Left lobe of liver (tissue), 2 donors: ENCODE measurements at regions not wholly inside any gene's neighbourhood (a gene's known extent, or its start where the extent isn't known, plus 50 kb on each side); places are given as distances from the start of the nearest gene placed in this dataset.

Experiments
- ATAC-seq: fragments of 200-7000 bp; cut with Tn5 transposase; one replicate; pipeline ENCODE4 v1.9.1; 2020; ENCODE audit warnings: mild to moderate bottlenecking, moderate library complexity
- DNase-seq: peaks from one replicate; pipeline ENCODE4 v3.0.0-alpha.2; 2020; ENCODE audit warnings: low spot score
- donor health status: DM: no; HTN: no; CAD: no; lungs with moderate emphysema.
- donor health status: DM: no; HTN: yes; CAD: no.

DNA sequence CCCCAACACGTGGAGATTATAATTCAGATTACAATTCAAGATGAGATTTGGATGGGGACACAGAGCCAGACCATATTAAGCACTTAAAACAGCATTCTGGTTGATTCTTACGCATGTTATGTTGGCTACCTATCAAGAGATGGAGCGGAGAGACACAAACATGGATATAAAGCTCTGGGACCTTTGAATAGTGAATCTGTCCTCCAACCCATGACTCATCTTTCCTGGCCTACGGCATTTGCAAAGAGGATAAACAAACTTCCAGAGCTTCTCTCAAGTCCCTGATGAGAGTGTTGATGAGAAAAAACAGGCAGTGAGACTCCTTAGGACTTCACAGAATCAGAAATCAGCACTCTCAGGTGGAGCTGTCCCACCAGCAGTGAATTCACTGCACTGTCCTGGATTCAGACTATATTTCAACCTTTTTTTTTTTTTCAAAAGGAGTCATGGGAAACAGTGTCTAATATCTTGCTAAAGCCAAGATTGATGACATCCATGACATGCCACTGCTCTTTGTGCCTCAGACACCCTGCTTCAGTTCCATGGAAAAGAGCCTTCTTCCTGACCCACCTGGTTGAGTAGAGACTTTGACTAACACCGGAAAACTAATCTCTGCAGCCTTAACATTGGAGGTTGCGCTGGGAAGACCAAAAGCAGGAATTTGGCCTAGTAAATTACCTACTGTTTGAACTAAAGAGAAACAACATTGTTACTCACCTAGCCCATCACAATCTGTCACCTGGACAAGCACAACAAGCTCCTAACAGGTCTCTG is 62.1 kb upstream of the NPAS2 start:
- ATAC-seq (no peak), DNase-seq (no peak)

DNA sequence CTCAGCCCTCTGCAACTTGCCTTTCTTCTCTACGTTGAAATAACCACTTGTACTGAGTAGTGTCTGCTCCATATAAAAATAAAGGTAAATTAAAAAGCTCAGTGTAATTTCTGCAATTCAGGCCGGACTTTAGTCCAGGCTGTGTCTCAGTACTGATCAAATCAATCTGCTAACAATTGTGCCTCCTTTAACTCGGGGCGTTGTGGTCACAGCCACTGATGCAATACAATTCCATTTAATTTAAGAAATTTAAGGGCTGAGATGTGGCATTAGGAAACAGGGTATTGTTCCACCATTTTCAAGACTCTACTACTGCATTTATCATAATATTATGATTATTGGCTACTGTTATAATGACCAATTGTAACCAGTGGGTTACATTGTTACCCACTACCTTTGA is 60.0 kb upstream of the NPAS2 start:
- ATAC-seq (no peak), DNase-seq (no peak)

DNA sequence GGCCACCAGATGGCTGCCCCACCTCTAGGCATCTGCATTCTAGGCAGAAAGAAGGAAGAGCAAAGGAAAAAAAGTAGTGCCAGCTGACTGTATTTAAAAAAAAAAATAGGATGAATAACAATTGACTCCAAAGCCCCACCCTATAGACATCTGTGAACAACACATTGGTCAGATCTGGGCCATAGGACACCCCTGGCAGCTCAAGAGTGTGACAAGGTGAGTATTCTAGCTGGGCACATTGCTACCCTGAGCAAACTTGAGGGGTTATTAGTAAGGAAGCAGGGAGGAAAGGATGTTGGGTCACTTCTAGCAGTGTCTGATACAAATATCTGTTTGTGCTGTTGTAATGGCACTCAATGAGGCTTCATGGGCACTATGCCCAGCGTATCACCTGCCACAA is 58.6 kb upstream of the NPAS2 start:
- ATAC-seq (no peak), DNase-seq (no peak)

DNA sequence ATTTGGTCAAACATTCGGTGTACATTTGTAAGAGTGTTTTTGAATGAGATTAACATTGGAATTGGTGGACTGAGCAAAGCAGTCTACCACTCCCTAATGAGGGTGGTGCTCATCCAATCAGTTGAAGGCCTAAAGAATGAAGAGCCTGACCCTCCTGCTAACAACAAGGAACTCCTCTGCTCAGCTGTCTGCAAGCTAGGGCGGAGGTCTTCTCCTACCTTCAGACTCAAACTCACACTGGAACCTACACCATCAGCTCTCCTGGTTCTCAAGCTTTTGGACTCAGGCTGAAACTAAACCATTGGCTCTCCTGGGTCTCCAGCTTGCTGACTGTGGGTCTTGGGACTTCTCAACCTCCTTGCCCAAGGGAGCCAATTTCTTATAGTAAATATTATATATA is 55.5 kb upstream of the NPAS2 start:
- DNase-seq (no peak), ATAC-seq (no peak)

DNA sequence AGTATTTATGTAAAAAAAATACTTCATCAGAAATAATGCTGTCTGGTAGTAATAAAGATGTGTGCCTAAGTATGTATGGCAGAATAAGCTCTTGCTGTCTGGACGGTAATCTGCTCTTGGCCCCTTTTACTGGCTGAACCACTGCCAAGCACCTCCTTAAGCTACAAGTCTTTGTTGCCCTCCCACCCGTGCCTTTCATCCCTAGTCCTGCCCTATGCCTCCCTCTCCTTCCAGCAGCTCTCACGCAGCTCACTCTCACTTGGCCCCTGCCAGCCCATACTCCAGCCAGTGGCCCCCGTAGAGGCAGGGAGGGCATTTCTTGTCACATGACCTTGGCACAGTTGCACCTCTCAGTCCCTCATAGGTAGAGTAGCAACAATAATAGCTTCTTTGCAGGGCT is 54.5 kb upstream of the NPAS2 start:
- no peak for ATAC-seq
- DNase-seq, result no peak

DNA sequence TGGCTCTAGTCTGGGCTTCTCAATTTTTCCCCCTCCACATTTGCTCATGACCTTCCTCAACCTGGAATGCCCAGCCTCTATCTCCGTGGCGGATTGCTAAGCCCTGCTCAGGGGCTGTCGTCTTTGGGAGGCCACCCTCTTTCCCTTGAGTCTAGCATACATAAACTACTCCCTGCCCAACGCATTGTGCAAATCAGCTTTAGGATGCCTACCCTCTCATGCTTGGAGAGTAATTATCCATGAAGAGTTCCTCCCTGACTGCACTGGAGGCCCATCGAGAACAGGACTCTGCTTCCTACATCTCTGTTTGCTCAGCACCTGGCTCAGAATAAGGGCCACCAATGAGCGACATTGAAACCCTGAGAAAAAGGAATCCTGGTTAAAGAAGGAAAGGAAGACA is 53.7 kb upstream of the NPAS2 start:
- DNase-seq, result no peak
- no peak for ATAC-seq

DNA sequence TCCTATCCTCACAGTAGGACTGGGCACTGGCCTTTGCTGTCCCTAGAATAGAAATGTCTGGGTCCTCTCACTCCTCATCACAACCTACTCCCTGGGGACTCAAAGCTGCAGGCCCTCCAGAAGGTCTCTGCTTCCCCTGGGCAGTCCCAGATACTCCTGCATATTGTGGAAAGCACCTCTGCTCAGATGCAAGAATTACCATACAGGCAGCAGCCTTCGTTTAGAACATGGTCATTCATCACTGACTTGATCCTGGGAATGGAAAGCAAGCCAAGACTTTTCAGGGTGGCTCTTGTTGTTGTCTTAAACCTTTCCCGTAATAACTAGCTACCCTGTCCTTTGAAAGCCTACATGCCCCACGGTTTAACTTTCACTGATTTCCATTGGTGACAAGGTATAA is 53.1 kb upstream of the NPAS2 start:
- DNase-seq (no peak), ATAC-seq (no peak)

DNA sequence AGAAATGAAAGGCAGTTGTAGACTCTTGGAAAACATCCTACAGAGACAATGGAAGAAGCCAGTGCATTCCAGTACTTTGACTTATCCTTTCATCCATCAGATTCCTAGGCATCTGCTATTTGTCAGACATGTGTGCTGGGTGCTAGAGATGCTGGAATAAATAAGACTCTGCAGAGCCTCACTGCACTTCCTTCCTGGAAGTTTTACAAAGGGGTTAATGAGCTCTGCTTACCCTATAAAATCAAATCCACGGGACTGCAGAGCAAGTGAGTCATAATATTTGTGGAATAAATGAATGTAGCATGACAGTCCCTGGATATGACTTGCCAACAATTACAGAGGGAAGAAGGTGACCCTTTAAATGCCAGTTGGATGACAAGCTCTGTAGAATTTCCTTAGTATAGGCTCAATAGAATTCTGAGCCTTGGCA is 52.7 kb upstream of the NPAS2 start:
- no peak for ATAC-seq
- no peak for DNase-seq

DNA sequence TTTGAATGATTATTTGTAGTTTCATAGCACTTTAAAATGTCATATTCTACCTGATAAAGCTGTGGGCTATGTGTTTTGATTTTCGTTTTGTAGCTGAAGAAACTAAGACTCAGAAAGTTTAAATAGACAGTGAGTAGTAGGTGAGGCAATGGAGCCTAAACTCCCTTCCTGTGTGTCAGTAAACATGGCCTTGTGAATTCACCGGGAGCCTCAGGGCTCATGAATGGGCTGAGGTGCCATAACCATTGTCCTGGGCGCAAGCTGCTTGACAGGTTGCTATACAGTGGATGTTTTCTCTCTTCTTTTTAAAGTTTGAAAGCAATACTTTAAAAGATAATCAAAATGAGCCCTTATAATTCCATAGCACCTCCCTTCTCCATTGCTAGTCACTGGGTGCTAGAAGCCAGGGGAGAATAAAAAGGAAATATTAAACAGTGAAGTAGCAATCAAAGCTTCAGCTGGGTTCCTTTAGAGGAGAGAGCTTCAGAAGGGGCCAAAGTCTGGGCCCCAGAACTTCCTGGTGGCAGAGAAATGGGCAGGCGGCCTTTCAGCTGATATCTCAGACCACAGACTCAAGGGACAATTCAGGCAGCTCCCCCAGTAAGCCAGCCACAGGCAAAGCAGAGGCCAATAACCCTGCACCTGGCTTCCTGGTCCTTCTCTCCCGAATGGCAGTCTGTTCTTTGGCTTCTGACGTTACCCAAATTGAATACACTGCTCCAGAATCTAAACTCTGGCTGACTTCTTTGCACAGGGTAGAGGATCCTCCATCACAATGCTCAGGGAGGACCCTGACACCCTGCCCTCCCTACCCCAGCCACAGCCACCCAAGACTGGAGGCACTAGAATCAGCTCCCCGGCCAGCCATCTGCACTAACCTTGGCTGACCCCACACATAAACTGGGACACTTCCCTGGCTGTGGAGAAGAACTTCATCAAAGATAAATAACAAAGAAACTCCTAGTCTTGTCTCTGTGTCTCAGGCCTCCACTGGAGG is 51.8 kb upstream of the NPAS2 start:
- ATAC-seq (no peak), DNase-seq (no peak)
